ENCODE measurements at regions not wholly inside any gene's neighbourhood (a gene's known extent, or its start where the extent isn't known, plus 50 kb on each side); places are given as distances from the start of the nearest gene placed in this dataset.
"Not testable (repeated sequence)": the region's sequence is repeated elsewhere in the genome, so short reads cannot be mapped to it uniquely, and the experiment has no call there.

GRCh38 chr2:167681234-167682015, 566.0 kb downstream of the STK39 start:
- no peak for DNase-seq (ENCODE audit: low spot score)

GRCh38 chr2:167678158-167678557, 569.2 kb downstream of the STK39 start:
- no peak for DNase-seq (ENCODE audit: low spot score)

GRCh38 chr2:167675906-167676305, 571.5 kb downstream of the STK39 start:
- no peak for DNase-seq (ENCODE audit: low spot score)

- DNase-seq (ENCODE audit: low spot score) = no peak
These were observed 576.8 kb downstream of the STK39 start for GRCh38 chr2:167670588-167670987.

GRCh38 chr2:167653131-167653530, 594.3 kb downstream of the STK39 start:
- DNase-seq (ENCODE audit: low spot score) = no peak

GRCh38 chr2:167652401-167652800, 595.0 kb downstream of the STK39 start:
- DNase-seq (ENCODE audit: low spot score) = no peak

- no peak for DNase-seq (ENCODE audit: low spot score)
These were observed 595.8 kb downstream of the STK39 start for GRCh38 chr2:167651406-167652151.

- DNase-seq (ENCODE audit: low spot score) = no peak
These were observed 600.8 kb downstream of the STK39 start for GRCh38 chr2:167646557-167646956.

GRCh38 chr2:167640096-167640495, 607.3 kb downstream of the STK39 start:
- no peak for DNase-seq (ENCODE audit: low spot score)

GRCh38 chr2:167637741-167638140, 609.7 kb downstream of the STK39 start:
- DNase-seq (ENCODE audit: low spot score) = no peak

GRCh38 chr2:167632271-167632670, 615.1 kb downstream of the STK39 start:
- not testable (repeated sequence) for DNase-seq (ENCODE audit: low spot score)

- no peak for DNase-seq (ENCODE audit: low spot score)
These were observed 620.4 kb downstream of the STK39 start for GRCh38 chr2:167626961-167627360.

GRCh38 chr2:167626301-167626700, 621.1 kb downstream of the STK39 start:
- no peak for DNase-seq (ENCODE audit: low spot score)

- DNase-seq (ENCODE audit: low spot score) = no peak
These were observed 630.4 kb downstream of the STK39 start for GRCh38 chr2:167616997-167617396.

- no peak for DNase-seq (ENCODE audit: low spot score)
These were observed 633.9 kb downstream of the STK39 start for GRCh38 chr2:167613471-167613870.

GRCh38 chr2:167608487-167608886, 638.9 kb downstream of the STK39 start:
- no peak for DNase-seq (ENCODE audit: low spot score)

- no peak for DNase-seq (ENCODE audit: low spot score)
These were observed 639.7 kb downstream of the STK39 start for GRCh38 chr2:167607731-167608130.

- no peak for DNase-seq (ENCODE audit: low spot score)
These were observed 640.2 kb downstream of the STK39 start for GRCh38 chr2:167607211-167607610.

GRCh38 chr2:167602122-167602521, 645.3 kb downstream of the STK39 start:
- no peak for DNase-seq (ENCODE audit: low spot score)

- DNase-seq (ENCODE audit: low spot score) = no peak
These were observed 648.2 kb downstream of the STK39 start for GRCh38 chr2:167599219-167599618.

- DNase-seq (ENCODE audit: low spot score) = no peak
These were observed 651.4 kb downstream of the STK39 start for GRCh38 chr2:167595839-167596471.

GRCh38 chr2:167595021-167595420, 652.4 kb downstream of the STK39 start:
- no peak for DNase-seq (ENCODE audit: low spot score)

- DNase-seq (ENCODE audit: low spot score) = no peak
These were observed 655.0 kb downstream of the STK39 start for GRCh38 chr2:167592441-167592840.

Data from germinal center (tissue), 1 donor.